ENCODE measurements at regions not wholly inside any gene's neighbourhood (a gene's known extent, or its start where the extent isn't known, plus 50 kb on each side); places are given as distances from the start of the nearest gene placed in this dataset.

GRCh38 chr10:47063858-47064257 is 152.6 kb downstream of the PTPN20 start:
- TF ChIP-seq YY1 (IDR thresholded peaks at IDR 0.05; ENCODE audit: insufficient read depth, insufficient read length) (no peak), ZNF274 (IDR thresholded peaks at IDR 0.05; ENCODE audit: low read depth, low read length) (no peak)

All from NT2/D1 (cell line).